Stomach (tissue), 8 donors: ENCODE measurements at regions not wholly inside any gene's neighbourhood (a gene's known extent, or its start where the extent isn't known, plus 50 kb on each side); places are given as distances from the start of the nearest gene placed in this dataset.

Source experiments
- DNase-seq, 2 donors: peaks; one replicate each; pipeline versions ENCODE4 v3.0.0 to v3.0.0-alpha.2; 2013 to 2019
- H3K27ac ChIP-seq, 5 donors: fragments of 200-600 bp in 4 of 5; sonication (generic) in 4 of 5; one replicate each; pipeline ENCODE4 v1.5.1; 2013 to 2019; ENCODE audit warnings: mild to moderate bottlenecking in 1 of 5, moderate library complexity in 1 of 5
- H3K27me3 ChIP-seq, 3 donors: fragments of 200-600 bp; sonication (generic); one replicate each; pipeline ENCODE4 v1.5.1; 2017 to 2019; ENCODE audit warnings: mixed run types in 1 of 3
- H3K36me3 ChIP-seq, 4 donors: fragments of 200-600 bp; sonication (generic); 1 replicate in 3 of 4; 2 replicates in 1 of 4; pipeline ENCODE4 v1.5.1; 2016 to 2019
- H3K4me1 ChIP-seq, 4 donors: fragments of 200-600 bp; sonication (generic); one replicate each; pipeline ENCODE4 v1.5.1; 2016 to 2019
- H3K4me3 ChIP-seq, 4 donors: fragments of 200-600 bp; sonication (generic) in 3 of 4; one replicate each; pipeline ENCODE4 v1.5.1; 2016 to 2019; ENCODE audit warnings: mild to moderate bottlenecking in 1 of 4
- H3K9me3 ChIP-seq, 4 donors: fragments of 200-600 bp; sonication (generic); one replicate each; pipeline ENCODE4 v1.5.1; 2016 to 2019
- CTCF ChIP-seq, 7 experiments: fragments of 450-650 bp in 4 of 7; fragments of 200-600 bp in 3 of 7; sonication (generic) in 3 of 7; IDR thresholded peaks; one replicate each; pipeline ENCODE4 v1.5.1; 2016 to 2019; ENCODE audit warnings: antibody characterized with exemption in 7 of 7, control low read depth in 2 of 7, mild to moderate bottlenecking in 1 of 7
- EP300 ChIP-seq: sonication (generic); formaldehyde crosslinking; IDR thresholded peaks from one replicate; pipeline ENCODE4 v1.6.1; 2017; ENCODE audit warnings: antibody characterized with exemption
- POLR2A ChIP-seq, 4 donors: fragments of 450-650 bp; IDR thresholded peaks; one replicate each; pipeline ENCODE4 v1.6.1; 2016; ENCODE audit warnings: antibody characterized with exemption in 4 of 4, control low read depth in 2 of 4, mild to moderate bottlenecking in 1 of 4, moderate library complexity in 1 of 4
- POLR2AphosphoS5 ChIP-seq, 3 donors: sonication (generic); formaldehyde crosslinking; IDR thresholded peaks; one replicate each; pipeline ENCODE4 v1.6.1; 2016; ENCODE audit warnings: antibody characterized with exemption in 3 of 3
- WGBS, 5 donors: extraction: QIAGEN DNeasy Blood & Tissue Kit in 3 of 5; methylation state at CpG; one replicate each; pipeline versions ENCODE4 v1.1.5 to v1.1.7; 2013 to 2018; 5-methylcytosine and 5-hydroxymethylcytosine counted together
- intact Hi-C: fragments of 100-400 bp; cut with DNase I; formaldehyde crosslinking; loops from one replicate; pipeline ENCODE4 v1.15.1; 2023; ENCODE audit warnings: low total_unique reads
- donor health status: healthy with polysubstance abuse.
- donor health status: Bipolar disorder and iron deficiency.
- donor health status: healthy.

GRCh38 chr6:21864206-21864605 is 270.7 kb downstream of the SOX4 start:
- DNase-seq, result no peak
- Histone ChIP-seq H3K9me3 (no peaks in the 10 kb centered on the region), H3K4me1 (no peaks in the 10 kb centered on the region), H3K27ac (no peak overlapping the region), H3K36me3 (no peaks in the 10 kb centered on the region), H3K27me3 (no peaks in the 10 kb centered on the region), H3K4me3 (no peak overlapping the region)
- no peak for TF ChIP-seq EP300
- intact Hi-C loops, result no loop called here
- WGBS, 5 donors, result 27 to 35% (median 29%) methylated on average over 2 of the region's 2 CpGs

- no peak overlapping the region for H3K4me3 ChIP-seq
- H3K27me3 ChIP-seq, result no peaks in the 10 kb centered on the region
- no peaks in the 10 kb centered on the region for H3K9me3 ChIP-seq
- no peak for DNase-seq
- no peak overlapping the region for H3K27ac ChIP-seq
- 65 to 88% (median 76%) methylated on average over 2 of the region's 2 CpGs for WGBS, 5 donors
- intact Hi-C loops, result no loop called here
- H3K4me1 ChIP-seq, result no peaks in the 10 kb centered on the region
- no peak for TF ChIP-seq CTCF (IDR thresholded peaks at IDR 0.05)
- TF ChIP-seq POLR2AphosphoS5 (IDR thresholded peaks at IDR 0.05), result no peak
- TF ChIP-seq POLR2A (IDR thresholded peaks at IDR 0.05), result no peak
- no peak for TF ChIP-seq EP300
- H3K36me3 ChIP-seq, result no peaks in the 10 kb centered on the region
Observed at GRCh38 chr6:21868226-21868625, 274.7 kb downstream of the SOX4 start.

GRCh38 chr6:21869085-21869771 is 275.7 kb downstream of the SOX4 start:
- DNase-seq, result no peak
- H3K4me3 ChIP-seq, result no peak overlapping the region
- intact Hi-C loops, result no loop called here
- H3K4me1 ChIP-seq, result no peaks in the 10 kb centered on the region
- H3K27ac ChIP-seq, result no peak overlapping the region
- no peaks in the 10 kb centered on the region for H3K27me3 ChIP-seq
- H3K9me3 ChIP-seq, result no peaks in the 10 kb centered on the region
- 75 to 94% (median 87%) methylated on average over 8 of the region's 8 CpGs for WGBS, 5 donors
- H3K36me3 ChIP-seq, result no peaks in the 10 kb centered on the region
- no peak for TF ChIP-seq POLR2A (IDR thresholded peaks at IDR 0.05)
- TF ChIP-seq EP300, result no peak

GRCh38 chr6:21870076-21870730 is 276.7 kb downstream of the SOX4 start:
- no peak overlapping the region for H3K4me3 ChIP-seq
- H3K4me1 ChIP-seq, result no peaks in the 10 kb centered on the region
- no peaks in the 10 kb centered on the region for H3K36me3 ChIP-seq
- DNase-seq, result no peak
- H3K27ac ChIP-seq, result no peak overlapping the region
- H3K27me3 ChIP-seq, result no peaks in the 10 kb centered on the region
- no peaks in the 10 kb centered on the region for H3K9me3 ChIP-seq
- no peak for TF ChIP-seq CTCF (IDR thresholded peaks at IDR 0.05)
- TF ChIP-seq POLR2AphosphoS5 (IDR thresholded peaks at IDR 0.05), result no peak
- TF ChIP-seq EP300, result no peak
- TF ChIP-seq POLR2A (IDR thresholded peaks at IDR 0.05), result no peak
- intact Hi-C loops, result no loop called here
- 82 to 92% (median 87%) methylated on average over 5 of the region's 5 CpGs for WGBS, 5 donors

- WGBS, 5 donors, result 79 to 89% (median 84%) methylated on average over 5 of the region's 5 CpGs
- intact Hi-C loops, result no loop called here
- no peak for TF ChIP-seq POLR2A (IDR thresholded peaks at IDR 0.05)
- no peak for TF ChIP-seq CTCF (IDR thresholded peaks at IDR 0.05)
- no peak for TF ChIP-seq EP300
- no peak for TF ChIP-seq POLR2AphosphoS5 (IDR thresholded peaks at IDR 0.05)
- no peaks in the 10 kb centered on the region for H3K27me3 ChIP-seq
- H3K9me3 ChIP-seq, result no peaks in the 10 kb centered on the region
- H3K4me3 ChIP-seq, result no peak overlapping the region
- no peak overlapping the region for H3K27ac ChIP-seq
- no peak for DNase-seq
- no peaks in the 10 kb centered on the region for H3K36me3 ChIP-seq
- H3K4me1 ChIP-seq, result no peaks in the 10 kb centered on the region
Observed at GRCh38 chr6:21871831-21872230, 278.3 kb downstream of the SOX4 start.
